GM13977 (cell line): ENCODE measurements at regions not wholly inside any gene's neighbourhood (a gene's known extent, or its start where the extent isn't known, plus 50 kb on each side); places are given as distances from the start of the nearest gene placed in this dataset.

Experiments used
- DNase-seq: peaks from one replicate; pipeline ENCODE4 v3.0.0; 2012; ENCODE audit warnings: low spot score
- CTCF ChIP-seq: IDR thresholded peaks from 2 replicates; pipeline ENCODE4 v1.5.1; 2012; ENCODE audit warnings: mild to moderate bottlenecking, control low read depth; ENCODE audit not compliant: insufficient read depth; ENCODE audit errors: extremely low read depth, missing control alignments
- in situ Hi-C: fragments of 300-500 bp; cut with MboI; formaldehyde crosslinking; loops from one replicate; pipeline ENCODE4 v1.12.0; 2022; ENCODE audit warnings: low sequenced_read_pairs, low pct_unique_long_range_greater_than_20kb, mixed read lengths, inconsistent platforms; ENCODE audit not compliant: unreplicated experiment

- TF ChIP-seq CTCF: no peak
- no peak for DNase-seq
- in situ Hi-C loops: no loop called here
These were observed 170.2 kb upstream of the HDAC4 start for GRCh38 chr2:239570971-239571520.

GRCh38 chr2:239570216-239570925 lies 169.6 kb upstream of the HDAC4 start:
- in situ Hi-C loops: no loop called here
- TF ChIP-seq CTCF: no peak
- no peak for DNase-seq

DNA sequence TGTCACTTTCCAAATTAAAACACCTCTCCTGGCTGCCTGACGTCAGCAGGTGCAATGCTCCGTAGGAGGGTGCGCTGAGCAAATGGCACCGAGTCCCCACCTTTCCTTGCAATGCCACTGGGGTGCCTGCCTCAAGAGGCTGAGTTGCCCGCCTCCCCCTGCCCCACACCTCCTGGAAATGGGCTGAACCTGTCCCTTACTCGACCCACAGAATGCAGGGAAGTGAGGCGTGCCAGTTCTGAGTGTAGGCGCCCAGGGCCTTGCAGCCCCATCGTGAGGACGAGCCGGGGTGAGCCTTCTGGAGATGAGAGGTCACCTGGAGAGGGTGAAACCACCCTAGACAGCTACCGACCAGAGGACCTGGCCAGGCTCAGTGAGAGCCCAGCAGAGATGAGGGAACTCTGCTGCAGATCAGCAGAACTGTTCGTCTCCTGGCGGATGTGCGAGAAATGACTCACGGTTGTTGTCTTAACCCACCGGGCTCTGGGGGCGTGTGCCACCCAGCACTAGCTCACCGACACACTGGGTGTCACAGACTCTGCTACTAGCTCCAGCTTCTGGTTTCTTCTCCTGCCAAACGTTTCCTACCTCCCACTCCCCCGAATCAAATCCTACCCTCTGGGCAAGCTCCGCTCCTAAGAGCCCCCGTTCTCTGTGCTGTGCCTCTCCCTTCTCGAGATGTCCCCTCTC lies 168.7 kb upstream of the HDAC4 start:
- TF ChIP-seq CTCF: no peak
- no peak for DNase-seq
- in situ Hi-C loops: no loop called here

GRCh38 chr2:239568601-239569000 lies 167.8 kb upstream of the HDAC4 start:
- TF ChIP-seq CTCF: no peak
- in situ Hi-C loops: no loop called here

DNA sequence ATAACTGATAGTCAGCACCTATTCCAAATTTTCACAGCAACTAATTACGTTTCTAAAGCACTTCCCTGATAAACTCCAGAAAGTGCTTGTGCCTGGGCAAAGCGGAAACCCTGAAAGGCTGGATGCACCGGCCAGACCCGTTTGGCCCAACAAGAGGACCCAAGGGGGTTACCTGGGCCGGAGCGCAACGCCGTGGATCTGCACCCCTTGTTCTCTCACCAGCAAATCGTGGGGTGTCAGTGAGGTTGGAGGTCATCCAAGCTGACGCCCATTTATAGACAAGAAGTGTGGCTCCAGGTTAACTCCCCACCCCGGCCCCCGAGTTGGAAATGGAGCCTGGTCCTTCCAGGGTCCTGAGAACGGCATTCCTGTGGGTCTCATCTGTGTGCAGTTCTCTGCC lies 167.0 kb upstream of the HDAC4 start:
- DNase-seq: no peak
- TF ChIP-seq CTCF: no peak
- in situ Hi-C loops: no loop called here

More at GRCh38 chr2:239568601-239569000, 167.8 kb upstream of the HDAC4 start:
- no peak for DNase-seq

GRCh38 chr2:239566995-239567568 lies 166.3 kb upstream of the HDAC4 start:
- no peak for DNase-seq
- TF ChIP-seq CTCF: no peak
- in situ Hi-C loops: no loop called here
